SH-SY5Y (cell line): ENCODE measurements at regions not wholly inside any gene's neighbourhood (a gene's known extent, or its start where the extent isn't known, plus 50 kb on each side); places are given as distances from the start of the nearest gene placed in this dataset.

Experiments used
- GATA2 ChIP-seq: IDR thresholded peaks from 2 replicates; pipeline ENCODE4 v1.6.1; 2011; ENCODE audit warnings: mild to moderate bottlenecking, low read depth, low read length
- GATA3 ChIP-seq: IDR thresholded peaks from 2 replicates; pipeline ENCODE4 v1.6.1; 2011; ENCODE audit warnings: low read depth, mild to moderate bottlenecking, low read length, moderate library complexity

DNA sequence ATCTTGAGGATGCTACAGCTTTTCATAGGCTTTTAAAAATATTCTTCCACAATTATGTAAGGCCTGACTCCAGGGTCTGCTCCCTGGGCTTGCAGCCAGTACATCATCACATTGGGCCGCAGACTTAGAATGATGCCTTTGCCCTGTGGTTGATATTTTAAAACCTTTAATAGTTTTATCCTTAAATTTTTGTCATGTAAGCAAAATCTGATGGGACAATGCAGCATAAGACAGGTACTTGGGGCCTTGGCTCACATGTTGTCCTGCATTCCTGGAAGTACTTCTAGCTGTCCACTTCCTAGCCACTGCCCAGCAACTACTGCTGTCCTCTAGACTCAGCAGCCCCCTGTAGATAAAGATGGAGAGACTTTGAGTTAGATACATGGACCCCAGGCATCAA is 197.3 kb upstream of the SLITRK3 start:
- no peak for TF ChIP-seq GATA2
- TF ChIP-seq GATA3 = no peak

- TF ChIP-seq GATA2 (no peak), GATA3 (no peak)
These were observed 194.0 kb upstream of the SLITRK3 start for GRCh38 chr3:165390166-165390565.

GRCh38 chr3:165389653-165390052 is 193.5 kb upstream of the SLITRK3 start:
- TF ChIP-seq GATA2 (no peak), GATA3 (no peak)

DNA sequence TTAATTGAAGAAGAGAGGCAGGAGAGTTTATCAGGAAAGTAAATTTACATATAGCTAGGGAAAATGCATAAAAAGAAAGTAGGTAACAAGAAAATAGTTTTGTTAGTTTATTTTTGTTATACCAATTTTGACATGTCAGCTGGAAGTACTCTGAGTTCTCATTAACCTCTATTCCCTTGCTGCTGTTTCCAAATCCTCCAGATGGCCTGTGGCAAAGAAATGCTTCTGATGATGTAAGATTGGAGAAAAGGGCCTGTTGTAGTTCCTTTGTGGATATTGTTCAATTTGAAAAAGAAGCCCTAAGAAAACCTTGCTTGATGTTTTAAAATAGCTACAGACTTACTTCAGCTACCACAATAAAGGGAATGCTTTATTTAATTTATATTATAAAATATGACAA is 192.9 kb upstream of the SLITRK3 start:
- TF ChIP-seq GATA3 (no peak), GATA2 (no peak)

DNA sequence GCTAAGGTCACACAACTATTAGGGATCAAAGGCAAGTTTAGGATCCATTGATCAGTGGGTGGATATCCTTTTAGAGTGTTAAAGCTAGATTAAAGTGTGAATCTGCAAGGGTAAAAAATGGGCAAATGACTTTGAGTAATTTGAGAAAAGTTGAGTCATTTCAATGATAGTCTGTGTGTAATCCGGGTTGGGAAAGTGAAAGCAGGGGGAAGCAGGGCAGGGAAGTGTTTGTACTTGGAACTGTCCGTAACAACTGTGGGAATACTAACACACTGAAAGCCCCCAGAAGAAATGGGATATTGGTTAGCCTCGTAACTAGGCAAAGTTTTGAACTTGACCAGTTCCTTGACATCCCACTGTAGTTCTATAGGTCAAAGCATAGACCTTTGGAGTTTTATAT is 187.2 kb upstream of the SLITRK3 start:
- no peak for TF ChIP-seq GATA3
- no peak for TF ChIP-seq GATA2

- no peak for TF ChIP-seq GATA2
- TF ChIP-seq GATA3 = no peak
These were observed 186.5 kb upstream of the SLITRK3 start for GRCh38 chr3:165382672-165383071.

DNA sequence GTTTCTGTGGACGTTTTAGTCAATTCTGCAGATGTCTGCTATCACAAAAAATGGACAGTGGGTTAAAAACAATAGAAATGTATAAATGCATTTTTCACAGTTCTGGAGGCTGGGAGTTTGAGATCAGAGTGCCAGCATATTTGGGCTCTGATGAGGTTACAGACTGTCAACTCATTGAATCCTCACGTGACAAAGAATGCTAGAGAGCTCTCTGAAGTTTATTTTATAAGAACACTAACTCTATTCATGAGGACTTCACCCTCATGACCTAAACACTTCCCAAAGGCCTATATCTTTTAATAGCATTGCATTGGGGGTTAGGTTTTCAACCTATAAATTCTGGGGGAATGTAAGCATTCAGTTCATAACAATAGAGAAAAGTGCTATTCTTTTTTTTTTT is 182.6 kb upstream of the SLITRK3 start:
- TF ChIP-seq GATA3 (no peak), GATA2 (no peak)

DNA sequence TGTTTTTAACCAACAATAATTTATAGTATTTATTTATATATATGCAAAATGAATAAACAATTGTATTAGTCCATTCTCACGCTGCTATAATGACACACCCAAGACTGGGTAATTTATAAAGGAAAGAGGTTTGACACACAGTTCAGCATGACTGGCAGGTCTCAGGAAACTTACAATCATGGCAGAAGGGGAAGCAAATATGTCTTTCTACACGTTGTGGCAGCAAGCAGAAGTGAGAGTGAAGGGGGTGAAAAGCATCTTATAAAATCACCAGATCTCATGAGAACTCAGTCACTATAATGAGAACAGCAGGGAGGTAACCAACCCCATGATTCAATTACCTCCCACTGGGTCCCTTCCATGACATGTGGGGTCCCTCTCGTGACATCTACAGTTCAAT is 162.8 kb upstream of the SLITRK3 start:
- no peak for TF ChIP-seq GATA3
- TF ChIP-seq GATA2 = no peak

DNA sequence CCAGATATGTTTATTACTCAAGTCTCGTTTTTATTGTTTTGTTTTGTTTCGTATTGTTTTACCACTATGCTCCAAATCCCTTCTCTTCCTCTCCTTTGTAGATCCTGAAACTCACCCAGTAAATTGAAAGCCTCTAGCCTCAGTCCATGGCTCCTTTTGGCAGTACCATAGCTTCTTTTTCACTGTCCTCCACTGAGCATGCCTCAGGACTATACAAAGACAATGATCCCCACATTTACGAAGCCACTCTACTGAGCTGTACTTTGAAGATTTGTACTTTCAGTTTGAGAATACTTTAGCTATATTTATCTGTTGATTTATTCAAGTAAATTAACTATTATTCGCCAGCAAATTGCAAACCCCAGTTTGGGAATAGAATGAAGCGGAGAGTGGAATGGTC is 159.1 kb upstream of the SLITRK3 start:
- no peak for TF ChIP-seq GATA3
- TF ChIP-seq GATA2 = no peak

GRCh38 chr3:165347526-165347925 is 151.3 kb upstream of the SLITRK3 start:
- TF ChIP-seq GATA2 = no peak
- no peak for TF ChIP-seq GATA3

GRCh38 chr3:165346503-165346902 is 150.3 kb upstream of the SLITRK3 start:
- TF ChIP-seq GATA3 (no peak), GATA2 (no peak)

DNA sequence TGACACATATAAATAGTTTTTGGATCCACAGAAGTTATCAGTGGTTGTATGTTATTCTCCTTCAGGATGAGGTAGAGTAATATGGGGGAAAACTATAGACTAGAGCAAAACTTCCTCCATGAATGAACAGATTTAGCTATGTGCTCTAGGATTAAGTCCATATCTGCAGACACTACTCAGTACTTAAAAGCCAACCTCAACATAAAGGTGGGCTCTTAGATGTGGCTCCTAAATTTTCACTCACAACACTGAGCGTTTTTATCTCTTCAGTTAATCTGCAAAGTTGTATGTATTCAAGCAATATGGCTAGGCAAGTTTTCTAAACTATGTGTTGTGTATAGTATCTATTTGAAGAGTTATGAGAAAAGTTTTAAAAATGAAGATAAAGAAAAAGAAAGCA is 147.0 kb upstream of the SLITRK3 start:
- TF ChIP-seq GATA2 (no peak), GATA3 (no peak)

- TF ChIP-seq GATA2 = no peak
- no peak for TF ChIP-seq GATA3
These were observed 143.6 kb upstream of the SLITRK3 start for GRCh38 chr3:165339753-165340152.

- TF ChIP-seq GATA3 (no peak), GATA2 (no peak)
These were observed 140.6 kb upstream of the SLITRK3 start for GRCh38 chr3:165336786-165337185.
